GM18505 (cell line): ENCODE measurements at regions not wholly inside any gene's neighbourhood (a gene's known extent, or its start where the extent isn't known, plus 50 kb on each side); places are given as distances from the start of the nearest gene placed in this dataset.

Source experiments
- ATAC-seq: cut with Tn5 transposase; IDR thresholded peaks from one replicate; pipeline ENCODE4 v1.9.1; 2021; ENCODE audit not compliant: unreplicated experiment
- POLR2A ChIP-seq: IDR thresholded peaks from 4 replicates; pipeline ENCODE4 v1.6.1; 2011; ENCODE audit warnings: borderline replicate concordance; ENCODE audit not compliant: insufficient read depth, insufficient read length; ENCODE audit errors: extremely low read depth

DNA sequence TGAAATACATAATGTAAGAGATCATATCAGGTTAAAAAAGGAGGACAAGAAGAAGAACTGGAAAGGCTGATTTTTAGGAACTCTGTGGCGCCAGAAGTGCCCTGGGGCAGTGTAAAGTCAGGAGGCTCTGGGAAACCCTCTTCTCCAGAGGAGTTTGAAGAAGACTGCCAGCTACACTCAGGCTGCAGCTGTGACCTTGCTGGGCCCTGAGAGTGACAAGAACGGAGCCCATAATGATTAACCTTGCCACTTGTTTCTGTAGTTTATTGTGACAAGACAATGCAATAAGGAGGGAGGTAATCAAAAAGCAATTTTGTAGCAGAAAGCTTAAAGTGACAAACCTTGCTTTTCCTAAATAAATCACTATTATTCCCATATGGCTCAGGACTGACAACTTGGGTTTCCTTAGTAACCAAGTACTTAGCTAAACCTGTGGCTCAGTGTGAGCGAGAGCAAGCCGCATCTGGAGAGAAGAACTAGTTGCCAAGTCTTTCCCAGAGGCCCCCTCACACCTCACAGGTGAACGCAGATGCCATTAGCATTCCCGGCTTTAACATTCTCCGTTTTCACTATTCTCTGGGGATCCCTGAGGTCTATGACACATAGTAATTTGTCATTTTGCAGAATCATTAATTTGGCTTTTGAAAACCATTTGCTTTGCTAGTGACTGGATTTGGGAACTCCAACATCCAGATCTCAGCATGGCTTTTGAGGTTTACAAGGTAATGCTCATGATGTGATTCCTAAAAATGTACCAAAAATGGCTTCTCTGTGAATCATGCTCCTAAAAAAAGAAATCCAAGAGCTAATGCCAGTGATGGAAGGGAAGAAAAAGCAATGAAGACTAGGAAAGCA is 115.9 kb downstream of the OMA1 start:
- no peak for TF ChIP-seq POLR2A
- ATAC-seq = no peak

GRCh38 chr1:58426918-58427317 is 119.6 kb downstream of the OMA1 start:
- ATAC-seq = no peak
- TF ChIP-seq POLR2A = no peak

- no peak for TF ChIP-seq POLR2A
- ATAC-seq = no peak
Observed at GRCh38 chr1:58422436-58422835, 124.1 kb downstream of the OMA1 start.

DNA sequence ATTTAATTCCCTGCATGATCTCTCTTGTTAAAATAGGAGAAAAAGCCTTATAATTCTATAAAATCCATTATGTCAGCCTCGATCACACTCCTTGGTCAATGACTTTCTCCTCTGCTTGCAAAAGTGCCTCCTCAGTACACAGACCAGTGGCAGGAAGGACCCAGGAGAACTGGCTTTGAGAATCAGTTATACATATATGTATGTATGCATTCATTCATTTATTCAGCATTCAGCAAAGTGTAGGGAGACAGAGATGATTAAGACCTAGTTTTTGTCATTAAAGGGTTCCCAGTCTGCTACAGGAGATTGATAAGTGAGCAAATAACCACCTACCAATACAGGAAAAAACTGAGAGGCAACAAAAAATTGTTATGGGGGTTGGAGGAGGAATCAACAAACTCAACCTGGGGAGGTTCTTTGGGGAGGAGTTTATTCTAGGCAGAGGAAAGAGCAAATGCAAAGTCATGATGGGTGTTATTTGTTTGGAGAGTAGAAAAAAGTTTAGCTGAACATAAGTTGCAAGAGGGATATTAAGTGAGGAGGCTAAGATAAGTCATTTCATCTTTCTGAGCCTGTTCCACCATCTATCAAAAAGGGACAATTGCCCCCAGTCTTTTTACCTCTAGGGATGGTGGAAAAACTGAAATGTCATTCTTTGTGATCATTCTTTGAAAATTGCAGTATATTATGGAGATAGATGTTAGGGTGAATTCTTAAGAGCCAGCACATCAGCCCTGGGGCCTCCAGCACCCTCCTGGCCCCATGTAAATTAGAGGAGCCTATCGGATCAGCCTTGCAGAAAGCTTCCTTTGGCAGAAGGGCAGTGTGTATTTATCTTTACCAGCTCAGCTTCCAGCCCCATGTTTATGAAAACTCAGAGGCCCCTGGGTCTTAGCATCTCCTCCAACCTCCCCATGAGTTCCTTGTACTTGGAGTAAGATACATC is 128.0 kb downstream of the OMA1 start:
- TF ChIP-seq POLR2A = no peak
- ATAC-seq = no peak

DNA sequence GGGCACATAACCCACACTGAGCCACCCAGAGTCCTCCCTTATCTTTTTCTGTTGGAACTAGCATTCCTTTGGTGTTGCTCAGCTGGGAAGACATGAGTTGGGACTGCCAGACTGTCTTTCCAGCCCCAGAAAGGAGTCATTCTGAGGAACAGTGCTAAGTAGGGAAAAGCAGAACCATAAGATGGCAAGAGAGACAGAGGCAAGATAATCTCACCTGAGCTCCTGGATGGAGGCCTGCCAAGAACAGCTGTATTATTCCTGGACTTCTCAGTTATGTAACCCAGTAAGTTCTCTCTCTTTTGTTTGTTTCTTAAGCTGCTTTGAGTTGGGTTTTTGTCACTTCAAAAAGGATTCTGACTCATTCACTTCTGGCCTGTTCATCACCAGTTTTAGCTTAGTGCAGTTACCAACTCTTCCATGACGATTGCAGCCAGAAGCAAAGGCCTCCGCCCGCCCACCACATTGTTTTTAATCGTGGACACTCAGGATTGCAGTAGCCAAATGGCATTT is 134.4 kb downstream of the OMA1 start:
- TF ChIP-seq POLR2A = no peak
- ATAC-seq = no peak

- ATAC-seq = no peak
- TF ChIP-seq POLR2A = no peak
Observed at GRCh38 chr1:58409890-58410289, 136.6 kb downstream of the OMA1 start.

DNA sequence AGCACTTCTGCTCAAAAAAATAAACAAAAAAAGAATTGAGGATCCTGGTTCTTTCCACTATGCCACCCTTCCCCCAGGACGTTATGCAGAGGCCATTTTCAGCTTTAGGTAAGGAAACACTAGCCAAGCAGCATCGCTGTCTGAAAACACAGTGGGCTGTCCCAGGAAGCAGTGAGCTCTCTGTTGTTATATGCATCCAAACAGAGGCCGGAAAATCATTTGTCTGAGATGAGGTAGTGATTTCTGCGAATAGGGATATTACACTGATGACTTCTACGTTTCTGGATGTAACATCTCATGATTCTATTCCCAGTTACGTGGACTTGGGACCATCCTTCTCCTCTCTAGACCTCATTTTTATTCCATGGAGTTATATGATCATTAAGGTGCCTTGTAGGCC is 137.2 kb downstream of the OMA1 start:
- no peak for TF ChIP-seq POLR2A
- ATAC-seq = no peak

DNA sequence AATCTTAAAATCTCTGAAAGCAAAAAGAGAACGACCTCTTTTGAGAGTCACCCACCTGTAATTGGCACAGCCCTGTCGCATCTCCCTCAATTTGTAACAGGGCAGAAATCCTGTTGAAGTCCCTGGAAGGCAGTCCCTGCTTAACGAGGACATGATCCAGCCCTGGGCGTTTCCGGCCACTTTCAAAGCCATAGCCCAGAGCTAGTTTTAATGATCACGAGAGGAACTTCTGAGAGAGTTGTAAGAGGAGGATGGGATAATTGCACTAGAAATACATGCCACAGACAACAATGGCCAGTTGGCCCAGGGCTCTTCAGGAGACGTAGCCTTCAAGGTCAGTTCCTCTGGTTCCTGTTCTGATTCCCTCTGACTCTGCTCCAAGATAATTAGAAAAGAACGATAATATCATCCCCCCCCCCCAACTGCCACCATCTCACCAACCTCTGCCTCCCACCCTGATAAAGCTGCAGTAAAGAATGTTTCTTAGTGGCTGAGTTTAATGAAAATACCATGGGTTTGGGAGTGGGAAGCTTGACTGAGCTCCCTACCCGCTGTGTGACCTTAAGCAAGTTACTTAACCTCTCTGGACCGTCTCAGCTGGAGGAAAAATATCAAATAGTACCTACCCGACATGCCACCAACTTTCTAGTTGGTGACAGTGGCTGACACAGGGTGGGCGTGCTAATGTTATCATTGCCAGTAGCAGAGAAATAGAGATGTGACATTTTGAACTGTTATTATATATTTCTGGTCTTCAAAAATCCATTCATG is 140.0 kb downstream of the OMA1 start:
- ATAC-seq = no peak
- no peak for TF ChIP-seq POLR2A

- ATAC-seq = no peak
Observed at GRCh38 chr1:58405660-58406059, 140.9 kb downstream of the OMA1 start.

GRCh38 chr1:58403894-58404293 is 142.6 kb downstream of the OMA1 start:
- ATAC-seq = no peak
- no peak for TF ChIP-seq POLR2A

More at GRCh38 chr1:58405660-58406059, 140.9 kb downstream of the OMA1 start:
- TF ChIP-seq POLR2A = no peak

GRCh38 chr1:58402444-58402843 is 144.1 kb downstream of the OMA1 start:
- TF ChIP-seq POLR2A = no peak
- ATAC-seq = no peak

GRCh38 chr1:58401991-58402390 is 144.5 kb downstream of the OMA1 start:
- no peak for TF ChIP-seq POLR2A
- ATAC-seq = no peak

GRCh38 chr1:58399176-58399575 is 147.3 kb downstream of the OMA1 start:
- no peak for TF ChIP-seq POLR2A
- ATAC-seq = no peak
